Esophagus muscularis mucosa (tissue), 4 donors: ENCODE measurements at regions not wholly inside any gene's neighbourhood (a gene's known extent, or its start where the extent isn't known, plus 50 kb on each side); places are given as distances from the start of the nearest gene placed in this dataset.

Experiments used
- CTCF ChIP-seq, 3 experiments: fragments of 200-600 bp in 2 of 3; fragments of 450-650 bp in 1 of 3; sonication (generic) in 2 of 3; IDR thresholded peaks; one replicate each; pipeline ENCODE4 v1.5.1; 2017 to 2019; ENCODE audit warnings: antibody characterized with exemption in 3 of 3, mild to moderate bottlenecking in 2 of 3, moderate library complexity in 1 of 3
- EP300 ChIP-seq: sonication (generic); formaldehyde crosslinking; IDR thresholded peaks from one replicate; pipeline ENCODE4 v1.6.1; 2017; ENCODE audit warnings: antibody characterized with exemption
- POLR2A ChIP-seq: fragments of 450-650 bp; IDR thresholded peaks from one replicate; pipeline ENCODE4 v1.6.1; 2017; ENCODE audit warnings: antibody characterized with exemption, moderate library complexity, mild to moderate bottlenecking, low read depth
- POLR2AphosphoS5 ChIP-seq, 2 donors: sonication (generic); formaldehyde crosslinking; IDR thresholded peaks; one replicate each; pipeline ENCODE4 v1.6.1; 2017; ENCODE audit warnings: antibody characterized with exemption in 2 of 2

GRCh38 chr4:122522944-122523343 lies 66.4 kb upstream of the IL2 start:
- TF ChIP-seq CTCF (IDR thresholded peaks at IDR 0.05): no peak
- no peak for TF ChIP-seq POLR2A
- TF ChIP-seq POLR2AphosphoS5 (IDR thresholded peaks at IDR 0.05): no peak
- no peak for TF ChIP-seq EP300
